ENCODE measurements at regions not wholly inside any gene's neighbourhood (a gene's known extent, or its start where the extent isn't known, plus 50 kb on each side); places are given as distances from the start of the nearest gene placed in this dataset.

DNA sequence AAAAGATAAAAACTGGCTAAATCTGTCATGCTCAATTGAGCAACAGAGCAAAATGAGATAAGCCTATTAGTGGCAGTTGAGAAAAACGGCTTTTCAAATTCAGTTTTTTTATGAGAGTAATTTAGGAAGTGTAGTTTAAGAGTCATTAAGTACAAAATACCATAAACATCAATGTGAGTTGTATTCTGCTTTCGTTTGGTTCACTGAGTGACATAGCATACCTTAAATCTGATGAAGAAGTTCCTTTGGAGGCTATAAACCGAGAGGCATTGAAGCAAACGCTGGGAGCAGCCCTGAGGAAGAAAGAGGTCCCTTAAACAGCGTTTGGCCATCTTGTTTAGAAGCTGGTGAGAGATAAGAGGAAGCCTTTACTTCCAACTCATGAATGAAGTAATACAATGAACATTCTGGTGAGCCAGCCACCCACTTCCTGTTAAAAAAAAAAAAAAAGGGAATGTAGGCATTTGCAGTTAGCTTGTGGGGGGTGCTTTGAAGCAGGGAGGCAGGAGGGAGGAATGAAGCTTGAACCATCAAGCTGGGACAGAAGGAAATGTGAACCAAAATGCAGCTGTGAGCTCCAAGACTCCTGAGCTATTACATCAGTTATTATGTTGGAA, 132.3 kb downstream of the ZNF330 start:
- Histone ChIP-seq H2AFZ (ENCODE audit: low read length) (no peak overlapping the region), H3K36me3 (replicated peaks in 1 of 2; ENCODE audit: control insufficient read depth in 1 of 2, insufficient read depth in 2 of 2, low read length in 2 of 2) (no peaks in the 10 kb centered on the region), H3K9me3 (ENCODE audit: low read length) (no peaks in the 10 kb centered on the region), H4K20me1 (ENCODE audit: insufficient read depth, low read length) (no peaks in the 10 kb centered on the region), H3K4me3 (replicated peaks in 1 of 3; ENCODE audit: insufficient read depth in 1 of 3, low read depth in 2 of 3, low read length in 3 of 3) (no peak overlapping the region), H3K9ac (ENCODE audit: insufficient read depth, low read depth, low read length) (no peak overlapping the region), H3K79me2 (ENCODE audit: insufficient read depth, low read length) (no peaks in the 10 kb centered on the region), H3K4me1 (ENCODE audit: insufficient read depth, low read length) (no peaks in the 10 kb centered on the region), H3K4me2 (ENCODE audit: low read depth, low read length) (no peak overlapping the region), H3K27me3 (ENCODE audit: control insufficient read depth in 1 of 2, insufficient read depth in 2 of 2, low read length in 2 of 2) (no peaks in the 10 kb centered on the region), H3K27ac (ENCODE audit: extremely low read length, insufficient read depth, low read length) (no peak overlapping the region)
- no TSS peak for BruUV-seq (replicated peaks)
- CTCF ChIA-PET (ENCODE audit: low intra/inter-chr PET ratio, low total read pairs) = no interaction called here
- no peak for FAIRE-seq
- POLR2A ChIA-PET = no interaction called here
- 0% methylated on average over 5 of the region's 5 CpGs for WGBS (ENCODE audit: low lambda C conversion rate)
- in situ Hi-C loops (cut with HindIII; ENCODE audit: extremely low pct_ligation_motif_present, low pct_unique_long_range_greater_than_20kb) = no loop called here
- intact Hi-C loops (cut with micrococcal nuclease; ENCODE audit: unreplicated experiment) = no loop called here
- DNase-seq (ENCODE audit: low spot score) = no peak
- ATAC-seq = no peak
- no peak for TF ChIP-seq ETV5 (CRISPR knock-in tag; IDR thresholded peaks at IDR 0.05; ENCODE audit: borderline replicate concordance)
- TF ChIP-seq, protein P1, sequence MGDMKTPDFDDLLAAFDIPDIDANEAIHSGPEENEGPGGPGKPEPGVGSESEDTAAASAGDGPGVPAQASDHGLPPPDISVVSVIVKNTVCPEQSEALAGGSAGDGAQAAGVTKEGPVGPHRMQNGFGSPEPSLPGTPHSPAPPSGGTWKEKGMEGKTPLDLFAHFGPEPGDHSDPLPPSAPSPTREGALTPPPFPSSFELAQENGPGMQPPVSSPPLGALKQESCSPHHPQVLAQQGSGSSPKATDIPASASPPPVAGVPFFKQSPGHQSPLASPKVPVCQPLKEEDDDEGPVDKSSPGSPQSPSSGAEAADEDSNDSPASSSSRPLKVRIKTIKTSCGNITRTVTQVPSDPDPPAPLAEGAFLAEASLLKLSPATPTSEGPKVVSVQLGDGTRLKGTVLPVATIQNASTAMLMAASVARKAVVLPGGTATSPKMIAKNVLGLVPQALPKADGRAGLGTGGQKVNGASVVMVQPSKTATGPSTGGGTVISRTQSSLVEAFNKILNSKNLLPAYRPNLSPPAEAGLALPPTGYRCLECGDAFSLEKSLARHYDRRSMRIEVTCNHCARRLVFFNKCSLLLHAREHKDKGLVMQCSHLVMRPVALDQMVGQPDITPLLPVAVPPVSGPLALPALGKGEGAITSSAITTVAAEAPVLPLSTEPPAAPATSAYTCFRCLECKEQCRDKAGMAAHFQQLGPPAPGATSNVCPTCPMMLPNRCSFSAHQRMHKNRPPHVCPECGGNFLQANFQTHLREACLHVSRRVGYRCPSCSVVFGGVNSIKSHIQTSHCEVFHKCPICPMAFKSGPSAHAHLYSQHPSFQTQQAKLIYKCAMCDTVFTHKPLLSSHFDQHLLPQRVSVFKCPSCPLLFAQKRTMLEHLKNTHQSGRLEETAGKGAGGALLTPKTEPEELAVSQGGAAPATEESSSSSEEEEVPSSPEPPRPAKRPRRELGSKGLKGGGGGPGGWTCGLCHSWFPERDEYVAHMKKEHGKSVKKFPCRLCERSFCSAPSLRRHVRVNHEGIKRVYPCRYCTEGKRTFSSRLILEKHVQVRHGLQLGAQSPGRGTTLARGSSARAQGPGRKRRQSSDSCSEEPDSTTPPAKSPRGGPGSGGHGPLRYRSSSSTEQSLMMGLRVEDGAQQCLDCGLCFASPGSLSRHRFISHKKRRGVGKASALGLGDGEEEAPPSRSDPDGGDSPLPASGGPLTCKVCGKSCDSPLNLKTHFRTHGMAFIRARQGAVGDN (CRISPR knock-in tag; IDR thresholded peaks at IDR 0.05) = no peak
- TF ChIP-seq ZBTB7B (CRISPR knock-in tag; IDR thresholded peaks at IDR 0.05) = no peak
- TF ChIP-seq, protein P2, sequence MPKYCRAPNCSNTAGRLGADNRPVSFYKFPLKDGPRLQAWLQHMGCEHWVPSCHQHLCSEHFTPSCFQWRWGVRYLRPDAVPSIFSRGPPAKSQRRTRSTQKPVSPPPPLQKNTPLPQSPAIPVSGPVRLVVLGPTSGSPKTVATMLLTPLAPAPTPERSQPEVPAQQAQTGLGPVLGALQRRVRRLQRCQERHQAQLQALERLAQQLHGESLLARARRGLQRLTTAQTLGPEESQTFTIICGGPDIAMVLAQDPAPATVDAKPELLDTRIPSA (CRISPR knock-in tag; IDR thresholded peaks at IDR 0.05; ENCODE audit: borderline replicate concordance) = no peak
- TF ChIP-seq, protein P3, sequence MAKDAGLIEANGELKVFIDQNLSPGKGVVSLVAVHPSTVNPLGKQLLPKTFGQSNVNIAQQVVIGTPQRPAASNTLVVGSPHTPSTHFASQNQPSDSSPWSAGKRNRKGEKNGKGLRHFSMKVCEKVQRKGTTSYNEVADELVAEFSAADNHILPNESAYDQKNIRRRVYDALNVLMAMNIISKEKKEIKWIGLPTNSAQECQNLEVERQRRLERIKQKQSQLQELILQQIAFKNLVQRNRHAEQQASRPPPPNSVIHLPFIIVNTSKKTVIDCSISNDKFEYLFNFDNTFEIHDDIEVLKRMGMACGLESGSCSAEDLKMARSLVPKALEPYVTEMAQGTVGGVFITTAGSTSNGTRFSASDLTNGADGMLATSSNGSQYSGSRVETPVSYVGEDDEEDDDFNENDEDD (CRISPR knock-in tag; IDR thresholded peaks at IDR 0.05; ENCODE audit: borderline replicate concordance) = no peak
- no peak for TF ChIP-seq KDM5B (CRISPR knock-in tag; IDR thresholded peaks at IDR 0.05; ENCODE audit: borderline replicate concordance)
- TF ChIP-seq ZBTB3 (CRISPR knock-in tag; IDR thresholded peaks at IDR 0.05; ENCODE audit: borderline replicate concordance, low read depth) = no peak
- no peak for TF ChIP-seq ZNF660 (CRISPR knock-in tag; IDR thresholded peaks at IDR 0.05; ENCODE audit: borderline replicate concordance, low read depth)
- TF ChIP-seq AGO2 (optimal IDR thresholded peaks at IDR 0.05; ENCODE audit: low read depth, low read length) = no peak
- no peak for TF ChIP-seq ZNF30 (CRISPR knock-in tag; IDR thresholded peaks at IDR 0.05)
- TF ChIP-seq ZNF761 (CRISPR knock-in tag; conservative IDR thresholded peaks at IDR 0.05) = no peak
- TF ChIP-seq MIER3 (CRISPR knock-in tag; IDR thresholded peaks at IDR 0.05; ENCODE audit: borderline replicate concordance) = no peak
- TF ChIP-seq, protein P4, sequence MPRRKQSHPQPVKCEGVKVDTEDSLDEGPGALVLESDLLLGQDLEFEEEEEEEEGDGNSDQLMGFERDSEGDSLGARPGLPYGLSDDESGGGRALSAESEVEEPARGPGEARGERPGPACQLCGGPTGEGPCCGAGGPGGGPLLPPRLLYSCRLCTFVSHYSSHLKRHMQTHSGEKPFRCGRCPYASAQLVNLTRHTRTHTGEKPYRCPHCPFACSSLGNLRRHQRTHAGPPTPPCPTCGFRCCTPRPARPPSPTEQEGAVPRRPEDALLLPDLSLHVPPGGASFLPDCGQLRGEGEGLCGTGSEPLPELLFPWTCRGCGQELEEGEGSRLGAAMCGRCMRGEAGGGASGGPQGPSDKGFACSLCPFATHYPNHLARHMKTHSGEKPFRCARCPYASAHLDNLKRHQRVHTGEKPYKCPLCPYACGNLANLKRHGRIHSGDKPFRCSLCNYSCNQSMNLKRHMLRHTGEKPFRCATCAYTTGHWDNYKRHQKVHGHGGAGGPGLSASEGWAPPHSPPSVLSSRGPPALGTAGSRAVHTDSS (CRISPR knock-in tag; conservative IDR thresholded peaks at IDR 0.05) = no peak
- TF ChIP-seq, protein P5, sequence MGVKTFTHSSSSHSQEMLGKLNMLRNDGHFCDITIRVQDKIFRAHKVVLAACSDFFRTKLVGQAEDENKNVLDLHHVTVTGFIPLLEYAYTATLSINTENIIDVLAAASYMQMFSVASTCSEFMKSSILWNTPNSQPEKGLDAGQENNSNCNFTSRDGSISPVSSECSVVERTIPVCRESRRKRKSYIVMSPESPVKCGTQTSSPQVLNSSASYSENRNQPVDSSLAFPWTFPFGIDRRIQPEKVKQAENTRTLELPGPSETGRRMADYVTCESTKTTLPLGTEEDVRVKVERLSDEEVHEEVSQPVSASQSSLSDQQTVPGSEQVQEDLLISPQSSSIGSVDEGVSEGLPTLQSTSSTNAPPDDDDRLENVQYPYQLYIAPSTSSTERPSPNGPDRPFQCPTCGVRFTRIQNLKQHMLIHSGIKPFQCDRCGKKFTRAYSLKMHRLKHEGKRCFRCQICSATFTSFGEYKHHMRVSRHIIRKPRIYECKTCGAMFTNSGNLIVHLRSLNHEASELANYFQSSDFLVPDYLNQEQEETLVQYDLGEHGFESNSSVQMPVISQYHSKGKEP (CRISPR knock-in tag; IDR thresholded peaks at IDR 0.05) = no peak
- TF ChIP-seq PHF8 (CRISPR knock-in tag; IDR thresholded peaks at IDR 0.05) = no peak
